Prostate gland (tissue), 2 donors: ENCODE measurements at regions not wholly inside any gene's neighbourhood (a gene's known extent, or its start where the extent isn't known, plus 50 kb on each side); places are given as distances from the start of the nearest gene placed in this dataset.

Source experiments
- DNase-seq: peaks from one replicate; pipeline ENCODE4 v3.0.0-alpha.2; 2019; ENCODE audit warnings: low spot score
- H3K27ac ChIP-seq, 2 donors: fragments of 200-600 bp; sonication (generic); 2 replicates each; pipeline ENCODE4 v1.5.1; 2017 to 2019
- H3K27me3 ChIP-seq: fragments of 200-600 bp; sonication (generic); replicated peaks from 2 replicates; pipeline ENCODE4 v1.5.1; 2019; ENCODE audit not compliant: insufficient read depth
- H3K36me3 ChIP-seq, 2 donors: fragments of 200-600 bp; sonication (generic); 1 replicate in 1 of 2; 2 replicates in 1 of 2; pipeline versions ENCODE4 v1.5.1 to v1.8.1; 2017 to 2019
- H3K4me1 ChIP-seq: fragments of 200-600 bp; sonication (generic); replicated peaks from 2 replicates; pipeline ENCODE4 v1.5.1; 2019
- H3K4me3 ChIP-seq, 2 donors: fragments of 200-600 bp; sonication (generic); 2 replicates each; pipeline ENCODE4 v1.5.1; 2017 to 2019
- H3K9me3 ChIP-seq: fragments of 200-600 bp; sonication (generic); 2 replicates; pipeline ENCODE4 v1.5.1; 2017
- CTCF ChIP-seq, 4 experiments: fragments of 200-600 bp in 2 of 4; fragments of 450-650 bp in 2 of 4; sonication (generic) in 2 of 4; IDR thresholded peaks; 1 replicate in 3 of 4; 2 replicates in 1 of 4; pipeline ENCODE4 v1.5.1; 2016 to 2019; ENCODE audit warnings: antibody characterized with exemption in 4 of 4, mild to moderate bottlenecking in 2 of 4, moderate library complexity in 2 of 4
- POLR2A ChIP-seq: fragments of 450-650 bp; IDR thresholded peaks from one replicate; pipeline ENCODE4 v1.6.1; 2016; ENCODE audit warnings: antibody characterized with exemption, mild to moderate bottlenecking
- POLR2AphosphoS5 ChIP-seq: sonication (generic); formaldehyde crosslinking; IDR thresholded peaks from one replicate; pipeline ENCODE4 v1.6.1; 2017; ENCODE audit warnings: antibody characterized with exemption
- WGBS: methylation state at CpG from one replicate; pipeline ENCODE4 v1.1.5; 2018; 5-methylcytosine and 5-hydroxymethylcytosine counted together
- intact Hi-C: fragments of 100-400 bp; cut with DNase I; formaldehyde crosslinking; loops from one replicate; pipeline ENCODE4 v1.14.2; 2022

- Histone ChIP-seq H3K27me3 (no peaks in the 10 kb centered on the region), H3K4me1 (no peaks in the 10 kb centered on the region), H3K9me3 (no peaks in the 10 kb centered on the region), H3K4me3 (no peak overlapping the region), H3K36me3 (no peaks in the 10 kb centered on the region), H3K27ac (no peak overlapping the region)
- intact Hi-C loops: no loop called here
- DNase-seq: no peak
- WGBS: 83% methylated on average over 1 of the region's 1 CpG
- no peak for TF ChIP-seq POLR2A
- TF ChIP-seq CTCF (IDR thresholded peaks at IDR 0.05): no peak
- no peak for TF ChIP-seq POLR2AphosphoS5
These were observed 86.1 kb downstream of the RAP2A start for GRCh38 chr13:97520061-97520460.

GRCh38 chr13:97520866-97521265 lies 86.9 kb downstream of the RAP2A start:
- H3K36me3 ChIP-seq: no peaks in the 10 kb centered on the region
- intact Hi-C loops: no loop called here
- no peaks in the 10 kb centered on the region for H3K4me1 ChIP-seq
- DNase-seq: no peak
- H3K9me3 ChIP-seq: no peaks in the 10 kb centered on the region
- no peak for TF ChIP-seq POLR2A
- TF ChIP-seq POLR2AphosphoS5: no peak
- TF ChIP-seq CTCF (IDR thresholded peaks at IDR 0.05): no peak
- 89% methylated on average over 2 of the region's 2 CpGs for WGBS
- no peaks in the 10 kb centered on the region for H3K27me3 ChIP-seq
- no peak overlapping the region for H3K4me3 ChIP-seq
- H3K27ac ChIP-seq: no peak overlapping the region

GRCh38 chr13:97521726-97522125 lies 87.8 kb downstream of the RAP2A start:
- TF ChIP-seq CTCF (IDR thresholded peaks at IDR 0.05) (no peak), POLR2AphosphoS5 (no peak), POLR2A (no peak)
- Histone ChIP-seq H3K27me3 (no peaks in the 10 kb centered on the region), H3K4me3 (no peak overlapping the region), H3K36me3 (no peaks in the 10 kb centered on the region), H3K4me1 (no peaks in the 10 kb centered on the region), H3K27ac (no peak overlapping the region), H3K9me3 (no peaks in the 10 kb centered on the region)
- intact Hi-C loops: no loop called here
- 79% methylated on average over 2 of the region's 2 CpGs for WGBS
- no peak for DNase-seq

- no peak for DNase-seq
- Histone ChIP-seq H3K4me3 (no peak overlapping the region), H3K4me1 (no peaks in the 10 kb centered on the region), H3K27ac (no peak overlapping the region), H3K9me3 (no peaks in the 10 kb centered on the region), H3K36me3 (no peaks in the 10 kb centered on the region), H3K27me3 (no peaks in the 10 kb centered on the region)
- TF ChIP-seq POLR2AphosphoS5: no peak
- WGBS: 71% methylated on average over 2 of the region's 2 CpGs
- intact Hi-C loops: no loop called here
These were observed 88.3 kb downstream of the RAP2A start for GRCh38 chr13:97522243-97522642.

GRCh38 chr13:97526556-97526955 lies 92.6 kb downstream of the RAP2A start:
- H3K27me3 ChIP-seq: no peaks in the 10 kb centered on the region
- WGBS: 57% methylated on average over 2 of the region's 2 CpGs
- TF ChIP-seq CTCF (IDR thresholded peaks at IDR 0.05) (no peak), POLR2A (no peak), POLR2AphosphoS5 (no peak)
- DNase-seq: no peak
- no peaks in the 10 kb centered on the region for H3K9me3 ChIP-seq
- no peaks in the 10 kb centered on the region for H3K36me3 ChIP-seq
- H3K27ac ChIP-seq: no peak overlapping the region
- H3K4me1 ChIP-seq: no peaks in the 10 kb centered on the region
- no peak overlapping the region for H3K4me3 ChIP-seq
- intact Hi-C loops: no loop called here
